ENCODE measurements at regions not wholly inside any gene's neighbourhood (a gene's known extent, or its start where the extent isn't known, plus 50 kb on each side); places are given as distances from the start of the nearest gene placed in this dataset.

DNA sequence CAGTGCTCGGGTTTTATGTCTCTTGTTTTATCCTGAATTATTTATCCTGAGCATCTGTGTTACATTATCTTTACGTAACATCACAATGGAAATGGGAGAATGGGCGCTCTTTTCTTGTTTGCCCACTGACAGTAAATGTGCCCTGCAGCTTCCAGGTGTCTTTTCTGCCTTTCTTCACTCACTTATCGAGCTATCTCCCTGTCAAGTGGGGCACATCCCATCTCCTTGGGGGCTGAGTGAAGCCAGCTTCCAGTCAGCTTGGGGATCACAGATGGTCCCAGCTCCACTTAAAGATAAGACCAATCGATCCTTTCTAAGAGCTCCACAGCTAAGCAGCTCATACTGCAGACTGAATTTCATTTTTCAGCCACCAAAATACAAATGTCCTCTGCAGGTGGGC lies 125.8 kb downstream of the KBTBD8 start (continued):
- TF ChIP-seq, protein P1, sequence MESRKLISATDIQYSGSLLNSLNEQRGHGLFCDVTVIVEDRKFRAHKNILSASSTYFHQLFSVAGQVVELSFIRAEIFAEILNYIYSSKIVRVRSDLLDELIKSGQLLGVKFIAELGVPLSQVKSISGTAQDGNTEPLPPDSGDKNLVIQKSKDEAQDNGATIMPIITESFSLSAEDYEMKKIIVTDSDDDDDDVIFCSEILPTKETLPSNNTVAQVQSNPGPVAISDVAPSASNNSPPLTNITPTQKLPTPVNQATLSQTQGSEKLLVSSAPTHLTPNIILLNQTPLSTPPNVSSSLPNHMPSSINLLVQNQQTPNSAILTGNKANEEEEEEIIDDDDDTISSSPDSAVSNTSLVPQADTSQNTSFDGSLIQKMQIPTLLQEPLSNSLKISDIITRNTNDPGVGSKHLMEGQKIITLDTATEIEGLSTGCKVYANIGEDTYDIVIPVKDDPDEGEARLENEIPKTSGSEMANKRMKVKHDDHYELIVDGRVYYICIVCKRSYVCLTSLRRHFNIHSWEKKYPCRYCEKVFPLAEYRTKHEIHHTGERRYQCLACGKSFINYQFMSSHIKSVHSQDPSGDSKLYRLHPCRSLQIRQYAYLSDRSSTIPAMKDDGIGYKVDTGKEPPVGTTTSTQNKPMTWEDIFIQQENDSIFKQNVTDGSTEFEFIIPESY (CRISPR knock-in tag; IDR thresholded peaks at IDR 0.05), result no peak
- no peak for TF ChIP-seq RCOR1 (IDR thresholded peaks at IDR 0.05; ENCODE audit: borderline replicate concordance in 1 of 2, low read depth in 2 of 2, low read length in 2 of 2)
- no peak for TF ChIP-seq KHSRP (IDR thresholded peaks at IDR 0.05)

DNA sequence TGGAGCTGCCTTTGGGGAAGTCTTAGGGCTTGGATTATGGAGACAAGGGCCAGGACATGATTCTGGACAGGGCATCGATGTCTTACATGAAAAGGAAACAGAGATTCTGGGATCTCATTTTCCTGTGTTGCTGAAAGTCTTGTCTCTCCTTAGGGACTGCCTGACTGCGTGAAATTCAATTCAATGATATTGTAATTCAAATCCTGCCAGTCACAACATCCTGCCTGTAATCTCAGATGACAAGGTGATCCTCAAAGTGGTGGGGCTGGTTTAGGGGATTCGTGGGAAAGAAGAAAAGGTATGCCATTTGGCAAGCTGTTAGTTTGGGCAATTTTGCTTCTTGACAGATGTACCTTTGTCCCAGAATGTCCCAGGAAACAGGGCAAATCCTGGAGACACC lies 129.1 kb downstream of the KBTBD8 start:
- H3K36me3 ChIP-seq (ENCODE audit: control insufficient read depth, insufficient read depth, low read length), result no peaks in the 10 kb centered on the region
- intact Hi-C loops (cut with micrococcal nuclease) (no loop called here), in situ Hi-C loops (cut with MboI) (loop anchor here (10.0 kb wide), 1 partner anchor 1758 kb away; no protein-coding TSS in a partner anchor)
- 0% methylated on average over 2 of the region's 3 CpGs for WGBS (ENCODE audit: insufficient coverage, low coverage, missing lambda C conversion rate)
- H4K20me1 ChIP-seq (replicated peaks; ENCODE audit: control insufficient read depth, insufficient read depth, low read length), result no peaks in the 10 kb centered on the region
- no peak overlapping the region for H2AFZ ChIP-seq (ENCODE audit: low read depth, low read length)
- no peaks in the 10 kb centered on the region for H3K4me1 ChIP-seq (replicated peaks in 1 of 2; ENCODE audit: control insufficient read depth in 2 of 2, insufficient read depth in 2 of 2, low read length in 2 of 2)
- H3K27ac ChIP-seq (ENCODE audit: extremely low read depth, low read depth, low read length), result no peak overlapping the region
- FAIRE-seq (no peak), ATAC-seq (no peak), DNase-seq (ENCODE audit: extremely low read depth in 1 of 4, low spot score in 3 of 4) (no peak)
- H3K79me2 ChIP-seq (ENCODE audit: control insufficient read depth, insufficient read depth, low read length), result no peaks in the 10 kb centered on the region
- H3K27me3 ChIP-seq (ENCODE audit: control insufficient read depth in 2 of 2, insufficient read depth in 2 of 2, low read length in 2 of 2), result no peaks in the 10 kb centered on the region
- CTCF ChIA-PET (ENCODE audit: low intra/inter-chr PET ratio), result no interaction called here
- no peak overlapping the region for H3K4me3 ChIP-seq
- H3K9ac ChIP-seq (ENCODE audit: insufficient read depth in 1 of 2, low read depth in 2 of 2, low read length in 2 of 2), result no peak overlapping the region
- no peaks in the 10 kb centered on the region for H3K9me3 ChIP-seq (replicated peaks; ENCODE audit: control insufficient read depth, insufficient read depth, low read depth, low read length)
- no TSS peak for BruUV-seq (replicated peaks)
- POLR2A ChIA-PET, result no interaction called here
- H3K4me2 ChIP-seq (ENCODE audit: insufficient read depth, low read length), result no peak overlapping the region
- H3K9me1 ChIP-seq (ENCODE audit: control insufficient read depth, insufficient read depth, low read length), result no peaks in the 10 kb centered on the region
- TF ChIP-seq, protein P2, sequence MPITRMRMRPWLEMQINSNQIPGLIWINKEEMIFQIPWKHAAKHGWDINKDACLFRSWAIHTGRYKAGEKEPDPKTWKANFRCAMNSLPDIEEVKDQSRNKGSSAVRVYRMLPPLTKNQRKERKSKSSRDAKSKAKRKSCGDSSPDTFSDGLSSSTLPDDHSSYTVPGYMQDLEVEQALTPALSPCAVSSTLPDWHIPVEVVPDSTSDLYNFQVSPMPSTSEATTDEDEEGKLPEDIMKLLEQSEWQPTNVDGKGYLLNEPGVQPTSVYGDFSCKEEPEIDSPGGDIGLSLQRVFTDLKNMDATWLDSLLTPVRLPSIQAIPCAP (CRISPR knock-in tag; IDR thresholded peaks at IDR 0.05; ENCODE audit: borderline replicate concordance), result no peak
- TF ChIP-seq BDP1 (IDR thresholded peaks at IDR 0.05; ENCODE audit: insufficient read depth, insufficient read length), result no peak
- TF ChIP-seq, protein P3, sequence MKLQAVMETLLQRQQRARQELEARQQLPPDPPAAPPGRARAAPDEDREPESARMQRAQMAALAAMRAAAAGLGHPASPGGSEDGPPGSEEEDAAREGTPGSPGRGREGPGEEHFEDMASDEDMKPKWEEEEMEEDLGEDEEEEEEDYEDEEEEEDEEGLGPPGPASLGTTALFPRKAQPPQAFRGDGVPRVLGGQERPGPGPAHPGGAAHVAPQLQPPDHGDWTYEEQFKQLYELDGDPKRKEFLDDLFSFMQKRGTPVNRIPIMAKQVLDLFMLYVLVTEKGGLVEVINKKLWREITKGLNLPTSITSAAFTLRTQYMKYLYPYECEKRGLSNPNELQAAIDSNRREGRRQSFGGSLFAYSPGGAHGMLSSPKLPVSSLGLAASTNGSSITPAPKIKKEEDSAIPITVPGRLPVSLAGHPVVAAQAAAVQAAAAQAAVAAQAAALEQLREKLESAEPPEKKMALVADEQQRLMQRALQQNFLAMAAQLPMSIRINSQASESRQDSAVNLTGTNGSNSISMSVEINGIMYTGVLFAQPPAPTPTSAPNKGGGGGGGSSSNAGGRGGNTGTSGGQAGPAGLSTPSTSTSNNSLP (IDR thresholded peaks at IDR 0.05; ENCODE audit: borderline replicate concordance, low read depth, low read length), result no peak
